H1 (cell line): ENCODE measurements at regions not wholly inside any gene's neighbourhood (a gene's known extent, or its start where the extent isn't known, plus 50 kb on each side); places are given as distances from the start of the nearest gene placed in this dataset.

Experiments
- CBX5 ChIP-seq: fragments of 300-800, 300-1000 bp; sonication (generic); IDR thresholded peaks from 2 replicates; pipeline ENCODE4 v1.7.1; 2016; ENCODE audit warnings: antibody characterized with exemption, low read length, low read depth
- CBX8 ChIP-seq: fragments of 300-800, 300-1000 bp; sonication (generic); IDR thresholded peaks from 2 replicates; pipeline ENCODE4 v1.7.1; 2016; ENCODE audit warnings: low read depth, low read length, borderline replicate concordance
- CHD1 ChIP-seq: IDR thresholded peaks from 2 replicates; pipeline ENCODE4 v1.6.1; 2012; ENCODE audit warnings: low read depth, low read length, improper control_type of control experiment
- CTCF ChIP-seq, 3 experiments: IDR thresholded peaks; 1 replicate in 2 of 3; 2 replicates in 1 of 3; pipeline versions ENCODE4 v1.5.1 to v1.6.1; 2011; ENCODE audit warnings: low read length in 3 of 3, mild to moderate bottlenecking in 3 of 3, inconsistent platforms in 2 of 3, low read depth in 1 of 3, moderate library complexity in 1 of 3; ENCODE audit not compliant: insufficient read depth in 1 of 3; ENCODE audit errors: control extremely low read depth in 1 of 3
- EGR1 ChIP-seq: IDR thresholded peaks from 2 replicates; pipeline ENCODE4 v1.6.1; 2011; ENCODE audit warnings: low read depth, low read length, borderline replicate concordance
- MAX ChIP-seq: IDR thresholded peaks from 2 replicates; pipeline ENCODE4 v1.6.1; 2012; ENCODE audit warnings: inconsistent platforms
- NRF1 ChIP-seq: IDR thresholded peaks from 2 replicates; pipeline ENCODE4 v1.6.1; 2011; ENCODE audit warnings: mild to moderate bottlenecking, low read depth, low read length, improper control_type of control experiment
- POLR2A ChIP-seq, 2 experiments: IDR thresholded peaks; 1 replicate in 1 of 2; 2 replicates in 1 of 2; pipeline ENCODE4 v1.6.1; 2011; ENCODE audit warnings: low read depth in 2 of 2, low read length in 2 of 2, mild to moderate bottlenecking in 2 of 2; ENCODE audit errors: control extremely low read depth in 1 of 2
- RXRA ChIP-seq: IDR thresholded peaks from 2 replicates; pipeline ENCODE4 v1.6.1; 2011; ENCODE audit warnings: low read depth, mild to moderate bottlenecking, low read length, moderate library complexity; ENCODE audit not compliant: insufficient read depth
- SRF ChIP-seq: IDR thresholded peaks from 2 replicates; pipeline ENCODE4 v1.6.1; 2011; ENCODE audit warnings: mild to moderate bottlenecking, low read depth, low read length, moderate library complexity
- TAF1 ChIP-seq: IDR thresholded peaks from 2 replicates; pipeline ENCODE4 v1.6.1; 2011; ENCODE audit warnings: mild to moderate bottlenecking, low read depth, low read length
- TF ChIP-seq, protein P1 (sequence below): IDR thresholded peaks from 2 replicates; pipeline ENCODE4 v1.6.1; 2011; ENCODE audit warnings: low read length, improper control_type of control experiment

DNA sequence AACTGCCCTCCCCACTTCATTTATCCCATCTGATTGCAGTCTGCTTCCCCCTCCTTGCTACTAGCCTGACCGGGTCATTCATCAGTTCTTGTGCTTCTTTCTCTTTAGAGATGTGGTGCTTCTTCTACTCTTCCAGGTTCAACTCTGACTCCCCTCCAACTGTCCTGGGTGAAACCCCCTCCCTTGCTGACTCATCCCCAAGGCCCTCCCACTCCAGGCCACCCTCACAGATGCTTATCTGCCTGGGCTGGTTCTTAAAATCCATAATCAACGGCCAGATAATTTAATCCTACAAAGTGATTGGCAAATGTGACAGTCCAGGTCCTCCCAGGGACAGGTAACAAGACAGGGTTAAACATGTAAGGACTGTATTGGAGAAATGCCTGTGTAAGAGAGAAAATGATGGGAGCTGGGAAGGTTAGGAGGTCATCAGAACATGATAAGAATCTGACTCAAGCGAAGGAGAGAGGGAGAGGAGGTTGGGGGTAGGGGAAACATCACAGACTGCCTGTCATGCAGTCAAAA is 182.8 kb upstream of the C1QTNF7 start:
- TF ChIP-seq CTCF (IDR thresholded peaks at IDR 0.05; ENCODE audit: control extremely low read depth in 1 of 3, insufficient read depth in 1 of 3, low read depth in 1 of 3, low read length in 3 of 3) (no peak), NRF1 (no peak), POLR2A (IDR thresholded peaks at IDR 0.05; ENCODE audit: control extremely low read depth in 1 of 2, low read depth in 2 of 2, low read length in 2 of 2) (no peak), EGR1 (no peak), CHD1 (no peak), CBX5 (no peak), SRF (no peak), CBX8 (no peak), TAF1 (no peak), RXRA (no peak), MAX (no peak)
- TF ChIP-seq, protein P1, sequence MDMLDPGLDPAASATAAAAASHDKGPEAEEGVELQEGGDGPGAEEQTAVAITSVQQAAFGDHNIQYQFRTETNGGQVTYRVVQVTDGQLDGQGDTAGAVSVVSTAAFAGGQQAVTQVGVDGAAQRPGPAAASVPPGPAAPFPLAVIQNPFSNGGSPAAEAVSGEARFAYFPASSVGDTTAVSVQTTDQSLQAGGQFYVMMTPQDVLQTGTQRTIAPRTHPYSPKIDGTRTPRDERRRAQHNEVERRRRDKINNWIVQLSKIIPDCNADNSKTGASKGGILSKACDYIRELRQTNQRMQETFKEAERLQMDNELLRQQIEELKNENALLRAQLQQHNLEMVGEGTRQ = no peak
